Uterus (tissue), 2 donors: ENCODE measurements at regions not wholly inside any gene's neighbourhood (a gene's known extent, or its start where the extent isn't known, plus 50 kb on each side); places are given as distances from the start of the nearest gene placed in this dataset.

ENCODE experiments used
- CTCF ChIP-seq, 4 experiments: fragments of 200-600 bp in 2 of 4; fragments of 450-650 bp in 2 of 4; sonication (generic) in 2 of 4; IDR thresholded peaks; one replicate each; pipeline ENCODE4 v1.5.1; 2016 to 2019; ENCODE audit warnings: antibody characterized with exemption in 4 of 4, mild to moderate bottlenecking in 2 of 4, moderate library complexity in 1 of 4
- POLR2A ChIP-seq, 2 donors: fragments of 450-650 bp; IDR thresholded peaks; one replicate each; pipeline ENCODE4 v1.6.1; 2016; ENCODE audit warnings: antibody characterized with exemption in 2 of 2, mild to moderate bottlenecking in 1 of 2, moderate library complexity in 1 of 2

GRCh38 chr7:125431349-125431748 is 501.7 kb upstream of the POT1 start:
- TF ChIP-seq CTCF (IDR thresholded peaks at IDR 0.05) (no peak), POLR2A (IDR thresholded peaks at IDR 0.05) (no peak)
